WTC11 (cell line): ENCODE measurements at regions not wholly inside any gene's neighbourhood (a gene's known extent, or its start where the extent isn't known, plus 50 kb on each side); places are given as distances from the start of the nearest gene placed in this dataset.

Experiments
- E2F1 ChIP-seq: sonication (generic); formaldehyde crosslinking; IDR thresholded peaks from 2 replicates; pipeline ENCODE4 v1.8.0; 2022; ENCODE audit warnings: mild to moderate bottlenecking, missing genetic modification reagents
- ERG ChIP-seq: fragments of 250-450 bp; sonication (Bioruptor Pico); IDR thresholded peaks from 2 replicates; pipeline ENCODE4 v1.8.0; 2021; ENCODE audit warnings: mild to moderate bottlenecking
- FOXJ3 ChIP-seq: sonication (generic); formaldehyde crosslinking; IDR thresholded peaks from 2 replicates; pipeline ENCODE4 v1.9.0; 2021; ENCODE audit warnings: missing genetic modification reagents, mild to moderate bottlenecking, borderline replicate concordance
- FOXP1 ChIP-seq: sonication (generic); formaldehyde crosslinking; IDR thresholded peaks from 2 replicates; pipeline ENCODE4 v1.8.0; 2022; ENCODE audit warnings: missing genetic modification reagents, mild to moderate bottlenecking, moderate library complexity, borderline replicate concordance
- MLX ChIP-seq: sonication (generic); formaldehyde crosslinking; IDR thresholded peaks from 2 replicates; pipeline ENCODE4 v1.8.1; 2023; ENCODE audit warnings: mild to moderate bottlenecking, missing genetic modification reagents, moderate library complexity
- NR1H2 ChIP-seq: sonication (generic); formaldehyde crosslinking; IDR thresholded peaks from 2 replicates; pipeline ENCODE4 v1.9.0; 2021; ENCODE audit warnings: mild to moderate bottlenecking, moderate library complexity, missing genetic modification reagents
- ZBTB43 ChIP-seq: sonication (generic); formaldehyde crosslinking; IDR thresholded peaks from 2 replicates; pipeline ENCODE4 v1.8.1; 2023; ENCODE audit warnings: mild to moderate bottlenecking, missing genetic modification reagents
- ZNF121 ChIP-seq: sonication (generic); formaldehyde crosslinking; IDR thresholded peaks from 2 replicates; pipeline ENCODE4 v1.8.0; 2023; ENCODE audit warnings: missing genetic modification reagents
- ZNF263 ChIP-seq: sonication (generic); formaldehyde crosslinking; IDR thresholded peaks from 2 replicates; pipeline ENCODE4 v1.8.1; 2022; ENCODE audit warnings: low read depth, mild to moderate bottlenecking, moderate library complexity, missing genetic modification reagents
- TF ChIP-seq, protein P1 (sequence below): fragments of 200-600 bp; IDR thresholded peaks from 2 replicates; pipeline ENCODE4 v1.8.0; 2022; ENCODE audit warnings: antibody characterized with exemption
- TF ChIP-seq, protein P2 (sequence below): sonication (generic); formaldehyde crosslinking; IDR thresholded peaks from 2 replicates; pipeline ENCODE4 v1.8.0; 2022; ENCODE audit warnings: mild to moderate bottlenecking, missing genetic modification reagents
- TF ChIP-seq, protein P3 (sequence below): sonication (generic); formaldehyde crosslinking; conservative IDR thresholded peaks from 2 replicates; pipeline ENCODE4 v1.8.1; 2022; ENCODE audit warnings: mild to moderate bottlenecking, missing genetic modification reagents
- TF ChIP-seq, protein P4 (sequence below): sonication (generic); formaldehyde crosslinking; IDR thresholded peaks from 2 replicates; pipeline ENCODE4 v1.8.0; 2023; ENCODE audit warnings: missing genetic modification reagents, mild to moderate bottlenecking, borderline replicate concordance
- TF ChIP-seq, protein P5 (sequence below): sonication (generic); formaldehyde crosslinking; IDR thresholded peaks from 2 replicates; pipeline ENCODE4 v1.8.1; 2022; ENCODE audit warnings: mild to moderate bottlenecking, missing genetic modification reagents, moderate library complexity, borderline replicate concordance

GRCh38 chr6:91864911-91865310 is 1278.0 kb upstream of the MAP3K7 start:
- TF ChIP-seq NR1H2 (CRISPR knock-in tag) (no peak), ZBTB43 (CRISPR knock-in tag) (no peak), ZNF121 (CRISPR knock-in tag) (no peak), FOXP1 (CRISPR knock-in tag) (no peak), FOXJ3 (no peak), ERG (CRISPR knock-in tag) (no peak), ZNF263 (CRISPR knock-in tag) (no peak), MLX (CRISPR knock-in tag) (no peak), E2F1 (CRISPR knock-in tag) (no peak)
- TF ChIP-seq, protein P1, sequence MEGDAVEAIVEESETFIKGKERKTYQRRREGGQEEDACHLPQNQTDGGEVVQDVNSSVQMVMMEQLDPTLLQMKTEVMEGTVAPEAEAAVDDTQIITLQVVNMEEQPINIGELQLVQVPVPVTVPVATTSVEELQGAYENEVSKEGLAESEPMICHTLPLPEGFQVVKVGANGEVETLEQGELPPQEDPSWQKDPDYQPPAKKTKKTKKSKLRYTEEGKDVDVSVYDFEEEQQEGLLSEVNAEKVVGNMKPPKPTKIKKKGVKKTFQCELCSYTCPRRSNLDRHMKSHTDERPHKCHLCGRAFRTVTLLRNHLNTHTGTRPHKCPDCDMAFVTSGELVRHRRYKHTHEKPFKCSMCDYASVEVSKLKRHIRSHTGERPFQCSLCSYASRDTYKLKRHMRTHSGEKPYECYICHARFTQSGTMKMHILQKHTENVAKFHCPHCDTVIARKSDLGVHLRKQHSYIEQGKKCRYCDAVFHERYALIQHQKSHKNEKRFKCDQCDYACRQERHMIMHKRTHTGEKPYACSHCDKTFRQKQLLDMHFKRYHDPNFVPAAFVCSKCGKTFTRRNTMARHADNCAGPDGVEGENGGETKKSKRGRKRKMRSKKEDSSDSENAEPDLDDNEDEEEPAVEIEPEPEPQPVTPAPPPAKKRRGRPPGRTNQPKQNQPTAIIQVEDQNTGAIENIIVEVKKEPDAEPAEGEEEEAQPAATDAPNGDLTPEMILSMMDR = no peak
- TF ChIP-seq, protein P2, sequence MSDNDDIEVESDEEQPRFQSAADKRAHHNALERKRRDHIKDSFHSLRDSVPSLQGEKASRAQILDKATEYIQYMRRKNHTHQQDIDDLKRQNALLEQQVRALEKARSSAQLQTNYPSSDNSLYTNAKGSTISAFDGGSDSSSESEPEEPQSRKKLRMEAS (CRISPR knock-in tag) = no peak
- TF ChIP-seq, protein P3, sequence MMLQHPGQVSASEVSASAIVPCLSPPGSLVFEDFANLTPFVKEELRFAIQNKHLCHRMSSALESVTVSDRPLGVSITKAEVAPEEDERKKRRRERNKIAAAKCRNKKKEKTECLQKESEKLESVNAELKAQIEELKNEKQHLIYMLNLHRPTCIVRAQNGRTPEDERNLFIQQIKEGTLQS = no peak
- TF ChIP-seq, protein P4, sequence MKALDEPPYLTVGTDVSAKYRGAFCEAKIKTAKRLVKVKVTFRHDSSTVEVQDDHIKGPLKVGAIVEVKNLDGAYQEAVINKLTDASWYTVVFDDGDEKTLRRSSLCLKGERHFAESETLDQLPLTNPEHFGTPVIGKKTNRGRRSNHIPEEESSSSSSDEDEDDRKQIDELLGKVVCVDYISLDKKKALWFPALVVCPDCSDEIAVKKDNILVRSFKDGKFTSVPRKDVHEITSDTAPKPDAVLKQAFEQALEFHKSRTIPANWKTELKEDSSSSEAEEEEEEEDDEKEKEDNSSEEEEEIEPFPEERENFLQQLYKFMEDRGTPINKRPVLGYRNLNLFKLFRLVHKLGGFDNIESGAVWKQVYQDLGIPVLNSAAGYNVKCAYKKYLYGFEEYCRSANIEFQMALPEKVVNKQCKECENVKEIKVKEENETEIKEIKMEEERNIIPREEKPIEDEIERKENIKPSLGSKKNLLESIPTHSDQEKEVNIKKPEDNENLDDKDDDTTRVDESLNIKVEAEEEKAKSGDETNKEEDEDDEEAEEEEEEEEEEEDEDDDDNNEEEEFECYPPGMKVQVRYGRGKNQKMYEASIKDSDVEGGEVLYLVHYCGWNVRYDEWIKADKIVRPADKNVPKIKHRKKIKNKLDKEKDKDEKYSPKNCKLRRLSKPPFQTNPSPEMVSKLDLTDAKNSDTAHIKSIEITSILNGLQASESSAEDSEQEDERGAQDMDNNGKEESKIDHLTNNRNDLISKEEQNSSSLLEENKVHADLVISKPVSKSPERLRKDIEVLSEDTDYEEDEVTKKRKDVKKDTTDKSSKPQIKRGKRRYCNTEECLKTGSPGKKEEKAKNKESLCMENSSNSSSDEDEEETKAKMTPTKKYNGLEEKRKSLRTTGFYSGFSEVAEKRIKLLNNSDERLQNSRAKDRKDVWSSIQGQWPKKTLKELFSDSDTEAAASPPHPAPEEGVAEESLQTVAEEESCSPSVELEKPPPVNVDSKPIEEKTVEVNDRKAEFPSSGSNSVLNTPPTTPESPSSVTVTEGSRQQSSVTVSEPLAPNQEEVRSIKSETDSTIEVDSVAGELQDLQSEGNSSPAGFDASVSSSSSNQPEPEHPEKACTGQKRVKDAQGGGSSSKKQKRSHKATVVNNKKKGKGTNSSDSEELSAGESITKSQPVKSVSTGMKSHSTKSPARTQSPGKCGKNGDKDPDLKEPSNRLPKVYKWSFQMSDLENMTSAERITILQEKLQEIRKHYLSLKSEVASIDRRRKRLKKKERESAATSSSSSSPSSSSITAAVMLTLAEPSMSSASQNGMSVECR (CRISPR knock-in tag) = no peak
- TF ChIP-seq, protein P5, sequence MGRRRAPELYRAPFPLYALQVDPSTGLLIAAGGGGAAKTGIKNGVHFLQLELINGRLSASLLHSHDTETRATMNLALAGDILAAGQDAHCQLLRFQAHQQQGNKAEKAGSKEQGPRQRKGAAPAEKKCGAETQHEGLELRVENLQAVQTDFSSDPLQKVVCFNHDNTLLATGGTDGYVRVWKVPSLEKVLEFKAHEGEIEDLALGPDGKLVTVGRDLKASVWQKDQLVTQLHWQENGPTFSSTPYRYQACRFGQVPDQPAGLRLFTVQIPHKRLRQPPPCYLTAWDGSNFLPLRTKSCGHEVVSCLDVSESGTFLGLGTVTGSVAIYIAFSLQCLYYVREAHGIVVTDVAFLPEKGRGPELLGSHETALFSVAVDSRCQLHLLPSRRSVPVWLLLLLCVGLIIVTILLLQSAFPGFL = no peak
